ENCODE measurements at regions not wholly inside any gene's neighbourhood (a gene's known extent, or its start where the extent isn't known, plus 50 kb on each side); places are given as distances from the start of the nearest gene placed in this dataset.

DNA sequence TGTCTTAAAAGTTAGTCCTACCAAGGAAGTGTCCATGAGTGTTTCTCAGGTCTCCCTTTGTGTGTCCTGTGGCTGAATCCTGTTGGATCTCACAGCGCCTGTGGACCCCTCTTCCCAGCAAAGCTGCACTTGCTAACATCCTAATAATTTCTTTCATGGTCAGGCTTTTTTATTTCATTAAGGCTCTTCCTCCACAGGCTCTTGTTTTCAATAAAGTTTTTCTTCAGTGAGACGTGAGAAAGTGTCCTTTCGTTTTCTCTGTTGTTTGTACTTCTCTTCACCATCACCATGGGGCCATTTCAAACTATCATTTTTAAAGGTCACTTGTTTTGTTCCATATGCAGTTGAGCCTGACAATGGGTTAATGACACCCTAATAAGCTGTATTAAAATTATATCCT lies 231.5 kb downstream of the LMO4 start:
- no TSS peak for BruUV-seq (replicated peaks)
- no peaks in the 10 kb centered on the region for H3K4me1 ChIP-seq (ENCODE audit: control insufficient read depth, insufficient read depth, low read length)
- no peak overlapping the region for H3K4me3 ChIP-seq
- TF ChIP-seq SMAD5 (IDR thresholded peaks at IDR 0.05; ENCODE audit: low read depth), result no peak
- TF ChIP-seq, protein P1, sequence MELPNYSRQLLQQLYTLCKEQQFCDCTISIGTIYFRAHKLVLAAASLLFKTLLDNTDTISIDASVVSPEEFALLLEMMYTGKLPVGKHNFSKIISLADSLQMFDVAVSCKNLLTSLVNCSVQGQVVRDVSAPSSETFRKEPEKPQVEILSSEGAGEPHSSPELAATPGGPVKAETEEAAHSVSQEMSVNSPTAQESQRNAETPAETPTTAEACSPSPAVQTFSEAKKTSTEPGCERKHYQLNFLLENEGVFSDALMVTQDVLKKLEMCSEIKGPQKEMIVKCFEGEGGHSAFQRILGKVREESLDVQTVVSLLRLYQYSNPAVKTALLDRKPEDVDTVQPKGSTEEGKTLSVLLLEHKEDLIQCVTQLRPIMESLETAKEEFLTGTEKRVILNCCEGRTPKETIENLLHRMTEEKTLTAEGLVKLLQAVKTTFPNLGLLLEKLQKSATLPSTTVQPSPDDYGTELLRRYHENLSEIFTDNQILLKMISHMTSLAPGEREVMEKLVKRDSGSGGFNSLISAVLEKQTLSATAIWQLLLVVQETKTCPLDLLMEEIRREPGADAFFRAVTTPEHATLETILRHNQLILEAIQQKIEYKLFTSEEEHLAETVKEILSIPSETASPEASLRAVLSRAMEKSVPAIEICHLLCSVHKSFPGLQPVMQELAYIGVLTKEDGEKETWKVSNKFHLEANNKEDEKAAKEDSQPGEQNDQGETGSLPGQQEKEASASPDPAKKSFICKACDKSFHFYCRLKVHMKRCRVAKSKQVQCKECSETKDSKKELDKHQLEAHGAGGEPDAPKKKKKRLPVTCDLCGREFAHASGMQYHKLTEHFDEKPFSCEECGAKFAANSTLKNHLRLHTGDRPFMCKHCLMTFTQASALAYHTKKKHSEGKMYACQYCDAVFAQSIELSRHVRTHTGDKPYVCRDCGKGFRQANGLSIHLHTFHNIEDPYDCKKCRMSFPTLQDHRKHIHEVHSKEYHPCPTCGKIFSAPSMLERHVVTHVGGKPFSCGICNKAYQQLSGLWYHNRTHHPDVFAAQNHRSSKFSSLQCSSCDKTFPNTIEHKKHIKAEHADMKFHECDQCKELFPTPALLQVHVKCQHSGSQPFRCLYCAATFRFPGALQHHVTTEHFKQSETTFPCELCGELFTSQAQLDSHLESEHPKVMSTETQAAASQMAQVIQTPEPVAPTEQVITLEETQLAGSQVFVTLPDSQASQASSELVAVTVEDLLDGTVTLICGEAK (IDR thresholded peaks at IDR 0.05; ENCODE audit: borderline replicate concordance), result peak; percentile 79
- no peak overlapping the region for H2AFZ ChIP-seq (ENCODE audit: control insufficient read depth, low read depth, low read length)
- in situ Hi-C loops (cut with MboI) (no loop called here), intact Hi-C loops (cut with micrococcal nuclease; ENCODE audit: unreplicated experiment) (no loop called here)
- ChIA-PET CTCF (no interaction called here), POLR2A (no interaction called here), SMC1A (ENCODE audit: uncharacterized antibody, unreplicated experiment) (no interaction called here), RAD21 (ENCODE audit: unreplicated experiment) (no interaction called here)
- FAIRE-seq (no peak), ATAC-seq (no peak), DNase-seq (ENCODE audit: low read depth, low spot score) (no peak)
- no peaks in the 10 kb centered on the region for H3K9me3 ChIP-seq (replicated peaks; ENCODE audit: control insufficient read depth, insufficient read depth, low read length)
- H3K9ac ChIP-seq (ENCODE audit: control insufficient read depth, insufficient read depth, low read length), result no peak overlapping the region
- H3K4me2 ChIP-seq (ENCODE audit: control insufficient read depth, insufficient read depth), result no peak overlapping the region
- no peak overlapping the region for H3K27ac ChIP-seq (ENCODE audit: control insufficient read depth, insufficient read depth)
- 31% methylated on average over 3 of the region's 3 CpGs for WGBS (ENCODE audit: insufficient coverage, insufficient replicate concordance, low lambda C conversion rate, missing lambda C conversion rate)
- H3K27me3 ChIP-seq (replicated peaks in 1 of 2; ENCODE audit: control insufficient read depth in 2 of 2, insufficient read depth in 2 of 2, low read length in 1 of 2), result no peaks in the 10 kb centered on the region; a peak in 2 of 4 replicates
- no peaks in the 10 kb centered on the region for H3K36me3 ChIP-seq (ENCODE audit: control insufficient read depth in 2 of 2, insufficient read depth in 2 of 2, low read length in 1 of 2)
- no peaks in the 10 kb centered on the region for H4K20me1 ChIP-seq (ENCODE audit: control insufficient read depth, insufficient read depth)
- H3K79me2 ChIP-seq (ENCODE audit: control insufficient read depth, insufficient read depth, low read length), result no peaks in the 10 kb centered on the region

DNA sequence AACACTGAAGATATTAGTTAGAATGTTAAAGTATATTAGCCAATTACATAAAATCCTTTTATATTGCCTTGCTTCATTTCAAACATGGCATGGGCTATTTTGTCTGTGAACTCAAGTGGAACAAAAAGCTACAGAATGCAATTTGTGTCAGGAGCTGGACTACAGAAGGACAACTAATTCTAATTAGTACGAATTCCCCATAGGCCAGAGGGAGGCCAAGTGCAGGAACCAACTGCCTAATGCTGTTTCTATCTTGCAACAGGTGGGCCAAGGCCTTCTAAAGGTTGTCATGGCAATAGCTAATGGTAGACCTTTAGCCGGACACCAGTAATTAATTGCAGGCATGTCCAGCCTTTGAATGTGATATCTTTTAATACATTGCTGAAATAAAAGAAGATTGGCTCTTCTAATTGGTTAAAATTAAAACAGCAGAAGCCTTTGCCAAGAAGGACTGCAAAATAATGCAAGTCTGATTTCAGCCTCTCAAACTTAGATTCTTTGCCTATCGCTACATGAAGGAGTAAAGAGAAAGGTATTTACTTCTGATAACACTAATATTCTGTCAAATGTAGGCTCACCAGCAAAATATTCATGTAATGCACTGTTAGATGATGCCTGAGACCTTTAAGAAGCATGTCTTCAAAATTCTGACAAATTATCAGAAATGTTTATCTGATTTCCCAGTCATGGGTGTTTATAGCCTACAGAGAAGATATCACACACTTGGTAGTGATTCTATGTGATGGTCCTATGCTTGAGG lies 232.1 kb downstream of the LMO4 start:
- RAD21 ChIA-PET (ENCODE audit: unreplicated experiment), result interaction anchor here (0.6 kb wide), 1 partner anchor 392 kb away, joined by 6 read pairs; no protein-coding TSS in a partner anchor
- FAIRE-seq, result no peak

More for the DNA sequence above, 232.1 kb downstream of the LMO4 start:
- ChIA-PET POLR2A (no interaction called here), CTCF (no interaction called here), SMC1A (ENCODE audit: uncharacterized antibody, unreplicated experiment) (no interaction called here)
- TF ChIP-seq JUND (IDR thresholded peaks at IDR 0.05; ENCODE audit: low read depth, low read length) (no peak), SUZ12 (IDR thresholded peaks at IDR 0.05; ENCODE audit: unreplicated experiment) (no peak), JUNB (IDR thresholded peaks at IDR 0.05) (no peak), POU2F2 (IDR thresholded peaks at IDR 0.05; ENCODE audit: borderline replicate concordance, low read depth, low read length) (no peak), IKZF1 (conservative IDR thresholded peaks at IDR 0.05) (no peak)
- no peaks in the 10 kb centered on the region for H3K36me3 ChIP-seq (ENCODE audit: control insufficient read depth in 2 of 2, insufficient read depth in 2 of 2, low read length in 1 of 2)
- H3K4me3 ChIP-seq, result no peak overlapping the region
- intact Hi-C loops (cut with micrococcal nuclease; ENCODE audit: unreplicated experiment), result no loop called here
- ATAC-seq, result no peak
- no peaks in the 10 kb centered on the region; a peak in 1 of 4 replicates for H3K27me3 ChIP-seq (replicated peaks in 1 of 2; ENCODE audit: control insufficient read depth in 2 of 2, insufficient read depth in 2 of 2, low read length in 1 of 2)
- no peaks in the 10 kb centered on the region for H3K9me3 ChIP-seq (replicated peaks; ENCODE audit: control insufficient read depth, insufficient read depth, low read length)
- 59% methylated on average over 3 of the region's 3 CpGs for WGBS (ENCODE audit: insufficient coverage, insufficient replicate concordance, low lambda C conversion rate, missing lambda C conversion rate)
- H3K4me2 ChIP-seq (ENCODE audit: control insufficient read depth, insufficient read depth), result no peak overlapping the region
- BruUV-seq (replicated peaks), result no TSS peak
- no peak overlapping the region for H2AFZ ChIP-seq (ENCODE audit: control insufficient read depth, low read depth, low read length)
- H3K27ac ChIP-seq (ENCODE audit: control insufficient read depth, insufficient read depth), result no peak overlapping the region
- H3K9ac ChIP-seq (ENCODE audit: control insufficient read depth, insufficient read depth, low read length), result no peak overlapping the region
- H3K79me2 ChIP-seq (ENCODE audit: control insufficient read depth, insufficient read depth, low read length), result no peaks in the 10 kb centered on the region
- in situ Hi-C loops (cut with MboI), result no loop called here
- DNase-seq (ENCODE audit: low read depth, low spot score), result no peak
- H4K20me1 ChIP-seq (ENCODE audit: control insufficient read depth, insufficient read depth), result no peaks in the 10 kb centered on the region
- H3K4me1 ChIP-seq (ENCODE audit: control insufficient read depth, insufficient read depth, low read length), result no peaks in the 10 kb centered on the region

All from GM12878 (cell line).